Activated CD4-positive, alpha-beta T cell treated with anti-CD3 and anti-CD28 coated beads, Interleukin-2, Interleukin-6, amounts not matched to agents 100 ng/mL and 50 ng/mL, durations not matched to agents 16 hours and 8 hours (primary cell): ENCODE measurements at regions not wholly inside any gene's neighbourhood (a gene's known extent, or its start where the extent isn't known, plus 50 kb on each side); places are given as distances from the start of the nearest gene placed in this dataset.
"Not testable (repeated sequence)": the region's sequence is repeated elsewhere in the genome, so short reads cannot be mapped to it uniquely, and the experiment has no call there.

Experiments used
- DNase-seq: peaks from one replicate; pipeline ENCODE4 v3.0.0-alpha.2; 2020

GRCh38 chr5:162487528-162488525 is 420.3 kb downstream of the GABRG2 start:
- DNase-seq = no peak

DNA sequence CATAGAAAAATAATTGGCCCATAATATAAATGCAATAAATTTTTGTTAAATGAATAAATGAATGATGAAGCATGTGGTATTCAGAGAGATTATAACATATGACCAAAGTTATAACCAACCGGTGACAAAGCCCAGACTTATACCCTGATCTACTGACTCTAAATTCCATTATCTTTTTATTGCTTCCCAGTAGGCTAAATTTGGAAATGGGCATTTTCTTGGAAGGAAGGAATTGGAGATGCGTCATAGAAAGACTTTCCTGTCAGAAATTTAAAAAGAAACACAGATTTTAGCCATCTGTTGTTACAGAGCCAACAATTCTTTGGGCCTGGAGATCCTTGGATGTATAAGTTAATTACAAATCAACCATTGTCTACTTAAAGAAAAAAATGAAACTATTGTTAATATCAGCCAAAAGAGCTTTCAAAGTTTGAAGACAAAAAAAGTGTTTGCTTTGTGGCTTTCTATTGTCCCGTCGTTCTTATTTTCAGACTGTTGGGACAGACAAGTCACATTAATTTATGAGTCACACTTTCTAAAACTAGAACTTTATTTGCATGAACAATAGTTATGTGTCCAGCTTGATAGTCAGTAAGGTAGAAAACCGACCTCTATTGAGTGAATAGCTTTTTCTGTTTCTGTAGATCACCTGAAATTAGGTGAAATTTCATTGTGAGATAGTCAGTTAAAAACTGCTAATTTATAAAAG is 428.7 kb downstream of the GABRG2 start:
- no peak for DNase-seq

- no peak for DNase-seq
Measured at GRCh38 chr5:162497455-162497854, 429.9 kb downstream of the GABRG2 start.

DNA sequence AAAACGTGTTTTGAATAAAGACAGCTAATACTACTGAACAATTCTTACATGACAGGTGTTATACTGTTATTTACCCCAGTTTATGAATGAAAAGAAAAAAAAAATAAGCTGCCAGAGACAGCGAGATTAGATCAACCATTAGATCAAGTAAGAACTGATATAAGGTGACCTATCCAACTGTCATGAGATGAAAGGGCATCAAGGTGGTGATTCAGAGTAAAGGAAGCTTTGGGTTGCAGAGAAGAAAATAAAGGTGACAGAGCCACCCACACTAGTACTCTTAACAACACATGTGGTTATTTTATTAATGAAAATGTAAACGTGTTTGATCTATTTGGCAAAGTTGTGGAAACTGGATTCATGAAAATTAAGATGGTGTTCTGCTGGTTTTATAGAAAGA is 435.2 kb downstream of the GABRG2 start:
- DNase-seq = no peak

DNA sequence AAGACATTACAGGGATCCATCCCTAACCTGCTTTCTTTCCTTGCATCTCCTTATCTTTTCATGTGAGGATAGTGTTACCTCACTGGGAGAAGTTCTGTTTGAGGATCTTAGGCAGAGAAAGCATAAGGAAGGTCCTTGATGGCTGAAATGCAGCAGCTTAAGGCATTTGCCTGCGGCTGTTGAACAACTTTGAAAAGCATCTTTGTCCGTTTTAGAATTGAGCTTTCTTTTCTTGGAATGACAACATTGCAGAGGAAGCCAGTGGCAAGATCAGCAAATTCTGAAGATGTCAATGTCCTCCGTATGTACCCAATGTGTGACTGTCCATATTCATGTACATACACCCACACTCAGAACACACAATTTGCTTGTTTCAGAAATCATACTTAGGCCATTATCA is 436.2 kb downstream of the GABRG2 start:
- no peak for DNase-seq

GRCh38 chr5:162512935-162513565 is 445.5 kb downstream of the GABRG2 start:
- DNase-seq = no peak

DNA sequence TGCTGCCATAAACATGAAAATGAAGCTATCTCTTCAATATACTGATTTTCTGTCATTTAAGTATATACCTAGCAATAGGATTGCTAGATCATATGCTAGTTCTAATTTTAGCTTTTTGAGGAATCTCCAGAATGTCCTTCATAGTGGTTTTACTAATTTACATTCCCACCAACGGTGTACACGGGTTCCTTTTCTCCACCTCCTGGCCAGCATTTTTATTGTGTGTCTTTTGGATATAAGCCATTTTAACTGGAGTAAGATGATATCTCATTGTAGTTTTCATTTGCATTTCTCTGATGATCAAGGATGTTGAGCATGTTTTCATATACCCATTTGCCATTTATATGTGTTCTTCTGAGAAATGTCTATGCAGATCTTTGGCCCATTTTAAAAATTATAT is 446.5 kb downstream of the GABRG2 start:
- DNase-seq = no peak

GRCh38 chr5:162520878-162521277 is 453.3 kb downstream of the GABRG2 start:
- no peak for DNase-seq

DNA sequence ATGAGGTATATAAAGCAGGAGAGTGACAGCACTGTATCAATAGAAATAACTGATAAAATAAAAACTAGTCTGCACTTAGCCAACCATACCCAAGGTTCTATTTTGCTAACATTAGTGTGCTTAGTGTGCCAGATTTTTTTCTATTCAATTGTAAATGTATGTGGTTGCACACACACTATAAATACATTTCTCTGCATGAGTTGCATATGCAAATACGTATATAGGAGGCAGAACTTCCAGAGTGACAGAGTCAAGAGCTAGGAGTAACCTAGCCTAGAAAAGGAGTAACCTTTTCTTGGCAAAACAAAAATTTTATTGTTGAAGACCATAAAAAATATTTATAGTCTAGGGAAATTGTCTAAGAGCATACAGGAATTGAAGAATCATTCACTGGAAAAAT is 461.6 kb downstream of the GABRG2 start:
- DNase-seq = no peak

- DNase-seq = no peak
Measured at GRCh38 chr5:162529886-162530285, 462.3 kb downstream of the GABRG2 start.

DNA sequence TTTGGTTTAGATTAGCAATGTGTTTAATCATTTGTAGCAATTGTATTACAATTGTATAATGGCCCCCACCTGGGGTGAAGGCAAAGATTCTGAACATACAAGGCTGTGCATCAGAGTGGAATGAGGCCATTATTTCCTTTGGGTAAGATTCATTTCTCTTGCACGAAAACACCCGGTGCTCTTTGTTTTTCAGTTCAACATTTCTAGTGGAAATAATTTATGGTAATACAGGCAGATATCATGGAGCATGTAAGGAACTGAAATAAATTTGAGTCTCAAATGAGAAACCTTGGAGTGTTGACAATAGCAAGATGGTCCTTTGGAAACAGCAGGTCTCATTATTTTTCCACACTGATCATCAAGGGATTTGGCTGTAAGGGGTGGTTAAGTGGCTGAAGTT is 475.9 kb downstream of the GABRG2 start:
- no peak for DNase-seq

GRCh38 chr5:162544905-162545304 is 477.3 kb downstream of the GABRG2 start:
- DNase-seq = no peak

DNA sequence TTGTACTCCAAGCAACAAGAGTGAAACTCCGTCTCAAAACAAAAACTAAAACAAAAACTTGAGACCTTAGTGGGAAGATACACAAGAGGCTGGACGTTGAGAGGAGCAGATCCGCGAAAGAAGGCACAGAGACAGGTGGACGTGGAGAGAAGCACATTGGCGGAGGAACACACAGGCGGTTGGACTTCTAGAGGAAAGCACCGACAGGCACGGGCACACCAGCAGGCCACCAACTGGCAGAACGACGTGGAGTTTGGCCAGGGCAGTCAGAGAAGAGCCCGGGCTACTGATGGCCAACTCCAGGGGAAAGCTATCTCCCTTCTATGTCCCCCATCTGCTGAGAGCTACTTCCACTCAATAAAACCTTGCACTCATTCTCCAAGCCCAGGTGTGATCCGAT is 482.7 kb downstream of the GABRG2 start:
- DNase-seq = no peak

DNA sequence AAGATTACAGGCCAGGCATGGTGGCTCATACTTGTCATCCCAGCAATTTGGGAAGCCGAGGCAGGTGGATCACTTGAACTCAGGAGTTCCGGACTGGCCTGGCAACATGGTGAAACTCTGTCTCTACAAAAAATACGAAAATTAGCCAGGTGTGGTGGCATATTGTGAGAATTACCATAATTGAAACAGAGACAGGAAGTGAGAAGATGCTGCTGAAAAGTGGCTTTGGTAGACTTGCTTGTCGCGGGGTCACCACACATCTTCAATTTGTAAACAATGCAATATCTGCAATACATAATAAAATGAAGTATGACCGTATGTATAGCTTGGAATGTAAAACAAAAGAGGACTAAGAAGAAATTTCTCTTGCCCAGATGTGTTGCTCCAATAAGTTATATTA is 490.5 kb downstream of the GABRG2 start:
- DNase-seq = no peak

DNA sequence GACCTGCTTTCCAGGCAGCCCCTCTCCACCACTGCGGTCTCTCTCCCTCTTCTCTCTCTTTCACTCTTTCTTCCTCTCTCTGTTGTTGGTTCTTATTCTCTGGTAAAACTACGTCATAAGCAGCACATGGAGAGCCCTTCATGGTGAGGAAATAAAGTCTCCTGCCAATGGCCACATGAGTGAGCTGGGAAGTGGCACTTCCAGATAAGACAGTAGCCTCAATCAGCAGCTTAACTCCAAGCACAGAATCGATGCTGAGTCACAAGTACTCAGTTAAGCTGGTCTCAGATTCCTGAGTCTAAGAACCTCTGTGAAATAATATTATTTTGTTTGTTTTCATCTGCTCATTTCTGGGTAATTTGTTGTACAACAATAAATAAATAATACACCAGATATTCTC is 500.1 kb downstream of the GABRG2 start:
- DNase-seq = no peak

GRCh38 chr5:162573758-162574157 is 506.2 kb downstream of the GABRG2 start:
- DNase-seq = no peak

DNA sequence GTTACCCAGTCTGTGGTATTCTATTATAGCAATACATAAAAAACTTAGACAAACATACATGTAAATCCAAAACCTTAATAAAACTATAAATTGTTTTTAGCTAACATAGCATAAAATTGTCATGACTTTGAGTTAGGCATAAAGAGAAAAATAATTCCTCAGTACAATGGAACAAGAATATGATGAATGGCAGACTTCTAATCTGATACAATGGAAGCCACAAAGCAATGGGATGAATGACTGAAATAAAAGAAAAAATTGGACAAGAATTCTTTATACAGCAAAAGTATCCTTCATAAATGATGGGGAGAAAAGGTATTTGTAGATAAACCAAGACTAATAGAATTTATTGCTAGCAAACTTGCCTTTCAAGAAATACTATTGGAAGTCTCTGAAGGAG is 524.2 kb downstream of the GABRG2 start:
- DNase-seq = no peak

DNA sequence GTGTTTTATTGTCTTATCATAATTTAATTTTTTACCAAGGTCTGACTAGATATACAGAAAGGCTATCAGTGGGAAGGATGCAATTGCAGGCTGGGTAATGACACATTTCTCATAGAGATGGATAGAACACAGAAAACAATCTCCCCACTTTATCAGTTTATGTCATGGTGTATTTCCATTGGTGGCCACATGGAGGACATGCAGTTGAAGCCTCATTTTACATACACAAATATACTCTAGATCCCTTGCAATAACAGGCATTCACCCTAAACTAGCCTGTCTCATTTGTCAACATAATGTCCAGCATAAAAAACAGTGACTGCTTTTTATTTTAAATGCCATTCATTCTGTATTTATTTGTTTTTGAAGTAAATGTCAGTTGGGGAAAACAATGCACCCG is 526.3 kb downstream of the GABRG2 start:
- DNase-seq = peak; percentile 5

DNA sequence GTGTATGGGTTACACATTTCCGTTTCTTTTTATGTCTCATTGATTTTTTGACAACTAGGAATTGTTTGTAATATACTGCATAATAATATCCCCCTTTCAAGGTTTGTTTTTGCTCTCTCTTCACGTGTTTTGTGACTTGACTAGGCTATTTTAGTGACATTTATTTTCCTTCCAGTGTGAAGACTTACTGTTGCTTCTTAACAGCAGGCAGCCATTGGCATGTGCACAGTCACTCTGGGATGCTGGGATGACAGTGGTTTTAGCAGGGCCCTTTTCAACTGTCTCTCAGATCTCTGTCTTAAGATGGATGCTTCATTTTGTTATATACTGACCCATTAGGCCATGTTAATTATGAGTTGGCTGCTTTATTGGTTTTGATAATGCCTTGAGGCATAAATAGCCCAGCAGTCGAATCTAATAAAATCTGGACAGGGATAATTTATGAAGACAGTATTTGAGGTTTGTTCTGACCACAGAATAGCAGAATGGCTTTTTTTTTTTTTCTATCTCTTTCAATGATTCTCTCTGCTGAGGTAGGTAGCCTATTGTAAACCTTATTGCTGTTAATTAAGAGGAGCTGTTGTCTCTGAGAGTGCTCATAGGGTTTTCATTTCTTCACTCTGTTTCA is 536.0 kb downstream of the GABRG2 start:
- no peak for DNase-seq

DNA sequence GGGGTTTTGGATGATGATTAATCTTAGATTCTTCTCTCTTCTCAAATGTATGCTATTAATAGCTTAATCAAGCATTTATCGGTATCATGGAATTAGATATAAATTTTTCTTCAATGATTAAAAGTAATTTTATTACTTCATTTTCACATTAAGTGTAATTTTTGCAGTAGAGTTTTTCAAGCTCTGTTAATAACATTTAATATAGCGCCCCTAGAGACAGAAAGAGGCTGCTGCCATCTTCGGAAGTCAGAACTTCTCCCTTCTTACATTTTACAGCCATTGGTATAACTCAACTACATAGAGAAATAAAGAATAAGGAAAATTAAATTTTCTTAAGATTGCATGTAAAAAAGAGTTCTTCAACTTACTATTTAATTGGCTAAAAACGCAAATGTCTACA is 540.3 kb downstream of the GABRG2 start:
- no peak for DNase-seq

- DNase-seq = not testable (repeated sequence)
Measured at GRCh38 chr5:162621726-162622263, 554.2 kb downstream of the GABRG2 start.

DNA sequence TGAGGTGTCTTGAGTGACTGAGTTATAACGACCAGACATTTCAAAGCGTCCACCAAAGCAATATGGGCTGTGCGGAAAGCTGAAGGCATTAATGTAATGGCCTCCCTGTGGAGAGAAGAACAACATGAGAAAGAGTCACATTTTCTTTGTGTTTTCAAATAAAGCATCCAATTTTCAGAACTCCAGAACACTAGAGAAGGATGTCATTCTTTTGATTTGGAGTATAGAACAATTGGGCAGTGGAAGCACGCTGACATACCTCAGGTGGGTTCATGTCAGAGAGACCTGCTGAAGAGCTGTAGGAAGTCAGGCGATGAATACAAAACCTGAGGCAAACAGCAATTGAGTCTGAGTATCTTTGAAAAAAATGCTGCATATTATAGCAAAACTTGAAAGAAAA is 556.5 kb downstream of the GABRG2 start:
- no peak for DNase-seq

DNA sequence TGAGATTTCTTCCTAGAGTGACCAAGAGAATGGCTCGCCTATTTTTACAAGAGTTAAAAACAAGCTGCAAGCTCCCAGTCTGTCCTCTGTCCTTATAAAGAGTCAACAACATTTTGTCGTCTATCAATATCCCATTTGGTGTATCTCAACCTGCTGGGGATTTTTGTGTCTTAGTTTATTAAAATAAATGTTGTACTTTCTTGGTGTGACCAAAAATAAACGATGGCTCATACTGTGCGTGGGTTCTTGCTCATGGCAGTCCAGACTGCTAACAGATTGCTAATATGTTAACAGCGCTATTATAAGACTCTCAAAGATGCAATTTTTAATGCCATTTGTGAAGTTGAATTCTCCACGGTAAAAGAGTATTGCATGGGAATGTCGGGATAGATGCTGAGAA is 569.9 kb downstream of the GABRG2 start:
- no peak for DNase-seq
